ENCODE measurements at regions not wholly inside any gene's neighbourhood (a gene's known extent, or its start where the extent isn't known, plus 50 kb on each side); places are given as distances from the start of the nearest gene placed in this dataset.

DNA sequence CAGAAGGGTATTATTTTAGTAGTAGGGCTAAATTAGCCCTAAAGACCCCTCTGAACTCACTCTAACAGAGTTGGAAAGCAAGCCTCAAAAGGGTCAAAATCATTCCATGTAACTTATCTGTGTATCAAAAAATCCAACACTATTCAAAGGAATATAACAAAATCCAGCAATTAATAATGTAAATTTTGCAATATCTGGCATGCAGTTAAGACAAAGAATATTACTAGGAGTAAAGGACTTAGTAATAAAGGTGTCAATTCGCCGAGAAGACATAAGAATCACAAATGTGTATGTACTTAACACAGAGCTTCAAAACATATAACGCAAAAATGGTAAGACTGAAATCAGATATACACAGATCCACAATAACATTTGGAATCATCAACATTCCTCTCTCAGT lies 71.2 kb upstream of the PFN2 start:
- Mint-ChIP-seq H3K4me1 (peaks cover 15 to 25% of the 10 kb centered on the region in 2 experiments), H3K9me3 (peaks cover 13 to 14% of the 10 kb centered on the region in 2 experiments; a peak in 4 of 5 replicates), H3K27me3 (ENCODE audit: low read depth) (peaks cover 16% of the 10 kb centered on the region), H3K4me3 (no peak overlapping the region), H3K36me3 (ENCODE audit: insufficient read depth in 1 of 3, low read depth in 3 of 3) (peaks cover 0 to 17% (median 6%) of the 10 kb centered on the region in 3 experiments; a peak in 5 of 7 replicates), H3K27ac (no peak overlapping the region)
- Histone ChIP-seq H3K4ac (ENCODE audit: low read depth, low read length) (no peak overlapping the region), H3K23me2 (ENCODE audit: insufficient read length, low read depth, low read length, poor library complexity, severe bottlenecking) (no peaks in the 10 kb centered on the region), H2BK15ac (ENCODE audit: low read depth, low read length) (no peak overlapping the region), H2BK20ac (ENCODE audit: low read depth, low read length, poor library complexity, severe bottlenecking) (no peak overlapping the region), H4K91ac (ENCODE audit: insufficient read length, low read depth, low read length) (no peak overlapping the region), H2AK5ac (ENCODE audit: insufficient read length, low read length) (no peak overlapping the region), H3T11ph (ENCODE audit: low read length) (no peak overlapping the region), H3K14ac (ENCODE audit: insufficient read depth, low read length) (no peak overlapping the region), H3K23ac (ENCODE audit: insufficient read length, low read depth, low read length) (no peak overlapping the region), H2BK5ac (ENCODE audit: insufficient read length, low read length) (no peak overlapping the region), H2BK120ac (ENCODE audit: low read depth, low read length, poor library complexity, severe bottlenecking) (no peak overlapping the region), H4K20me1 (ENCODE audit: control insufficient read depth, insufficient read depth, insufficient read length) (no peaks in the 10 kb centered on the region), H3K27ac (ENCODE audit: insufficient read length, low read depth, low read length) (no peak overlapping the region), H3K9ac (ENCODE audit: extremely low read depth, insufficient read length, low read length) (no peak overlapping the region), H3K4me1 (ENCODE audit: insufficient read depth, low read length) (no peaks in the 10 kb centered on the region), H3K18ac (ENCODE audit: insufficient read length, low read depth, low read length) (no peak overlapping the region), H2AFZ (ENCODE audit: low read length) (no peak overlapping the region), H3K79me2 (ENCODE audit: insufficient read depth, low read length) (no peaks in the 10 kb centered on the region), H3K27me3 (ENCODE audit: insufficient read depth, low read length) (no peaks in the 10 kb centered on the region), H3K79me1 (ENCODE audit: insufficient read depth, low read depth, low read length, poor library complexity, severe bottlenecking) (no peaks in the 10 kb centered on the region), H3K4me2 (ENCODE audit: insufficient read depth, insufficient read length, low read length) (no peak overlapping the region), H3K9me3 (ENCODE audit: control insufficient read depth, low read depth, low read length) (no peaks in the 10 kb centered on the region), H4K8ac (replicated peaks; ENCODE audit: insufficient read length, low read depth, low read length) (no peak overlapping the region), H4K5ac (ENCODE audit: insufficient read length, low read depth, low read length) (no peak overlapping the region), H2BK12ac (ENCODE audit: insufficient read length, low read depth, low read length) (no peak overlapping the region), H3K56ac (ENCODE audit: insufficient read length, low read depth, low read length) (no peak overlapping the region)
- TF ChIP-seq CTCF (conservative IDR thresholded peaks at IDR 0.05) = no peak
- DNase-seq = no peak
- WGBS (ENCODE audit: extremely low coverage, insufficient read length, low lambda C conversion rate) = no CpG with 5 or more reads among the region's 3 CpGs
